CD4-positive, alpha-beta T cell treated with Interleukin-4 for 1 hour (primary cell): ENCODE measurements at regions not wholly inside any gene's neighbourhood (a gene's known extent, or its start where the extent isn't known, plus 50 kb on each side); places are given as distances from the start of the nearest gene placed in this dataset.

ENCODE experiments used
- DNase-seq, 2 donors: peaks; one replicate each; pipeline ENCODE4 v3.0.0-alpha.2; 2020 to 2022

- no peak for DNase-seq
Measured at GRCh38 chr11:37560991-37561390, 963.0 kb upstream of the RAG2 start.

GRCh38 chr11:37560346-37560745 is 962.3 kb upstream of the RAG2 start:
- DNase-seq, result no peak

- DNase-seq, result no peak
Measured at GRCh38 chr11:37558619-37559210, 960.7 kb upstream of the RAG2 start.

GRCh38 chr11:37557990-37558389 is 960.0 kb upstream of the RAG2 start:
- no peak for DNase-seq

DNA sequence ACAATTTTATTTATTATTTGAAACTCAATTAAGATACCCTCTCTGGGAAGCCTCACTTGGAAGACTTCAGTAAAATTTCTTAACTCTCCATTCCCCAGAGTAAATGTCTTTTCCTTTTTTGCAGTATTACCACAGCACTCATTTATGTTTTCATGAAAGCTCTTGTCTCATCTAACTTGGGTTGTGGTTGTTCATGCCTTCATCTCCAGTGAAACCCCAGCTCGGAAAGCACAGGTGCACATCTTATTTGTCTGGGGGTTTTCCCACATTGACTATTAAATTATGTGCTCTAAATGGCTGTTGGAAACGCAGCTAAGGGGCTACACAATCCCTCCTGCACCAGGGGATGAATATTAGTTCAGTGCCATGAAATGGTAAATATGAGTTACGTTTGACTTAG is 954.2 kb upstream of the RAG2 start:
- DNase-seq, result no peak

- DNase-seq, result no peak
Measured at GRCh38 chr11:37544491-37544890, 946.5 kb upstream of the RAG2 start.

DNA sequence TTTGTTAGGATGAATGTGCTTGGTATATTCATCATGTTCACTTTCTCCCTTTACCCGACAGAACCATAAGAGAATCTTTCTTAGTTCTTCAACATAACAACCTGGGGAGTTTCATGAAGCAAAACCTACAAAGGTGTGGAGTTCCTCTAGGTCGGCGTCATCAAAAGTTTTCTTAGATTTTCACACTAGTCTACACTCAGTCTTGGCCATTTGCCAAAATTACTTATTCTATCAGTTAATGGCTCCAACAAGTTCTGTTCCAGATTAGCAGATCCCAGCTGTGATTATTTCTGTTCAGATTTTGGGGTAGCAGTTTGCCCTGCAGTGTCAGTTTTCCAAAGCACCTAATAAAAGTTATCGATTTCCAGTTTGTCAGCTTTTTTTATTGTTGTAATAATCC is 935.8 kb upstream of the RAG2 start:
- DNase-seq, result no peak

- DNase-seq, result no peak
Measured at GRCh38 chr11:37533087-37533486, 935.1 kb upstream of the RAG2 start.

DNA sequence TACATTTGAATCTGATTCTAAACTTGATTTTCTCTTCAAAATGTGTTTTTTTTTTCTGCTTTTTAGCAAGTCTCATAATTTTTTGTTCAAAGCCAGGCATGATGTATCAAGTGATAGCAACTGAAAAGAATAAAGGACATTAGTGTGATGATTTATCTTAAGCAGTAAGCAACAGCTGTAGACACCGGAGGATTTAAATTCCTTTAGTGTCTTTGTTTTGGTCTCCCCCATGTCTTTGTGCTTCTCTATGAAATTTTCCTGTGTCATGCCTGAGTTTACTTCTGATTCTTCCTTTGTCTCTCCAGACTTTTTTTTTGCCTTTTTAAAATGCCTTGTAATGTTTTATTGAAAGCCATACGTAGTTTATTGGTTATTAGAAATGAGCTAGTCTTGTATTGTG is 934.2 kb upstream of the RAG2 start:
- DNase-seq, result no peak

DNA sequence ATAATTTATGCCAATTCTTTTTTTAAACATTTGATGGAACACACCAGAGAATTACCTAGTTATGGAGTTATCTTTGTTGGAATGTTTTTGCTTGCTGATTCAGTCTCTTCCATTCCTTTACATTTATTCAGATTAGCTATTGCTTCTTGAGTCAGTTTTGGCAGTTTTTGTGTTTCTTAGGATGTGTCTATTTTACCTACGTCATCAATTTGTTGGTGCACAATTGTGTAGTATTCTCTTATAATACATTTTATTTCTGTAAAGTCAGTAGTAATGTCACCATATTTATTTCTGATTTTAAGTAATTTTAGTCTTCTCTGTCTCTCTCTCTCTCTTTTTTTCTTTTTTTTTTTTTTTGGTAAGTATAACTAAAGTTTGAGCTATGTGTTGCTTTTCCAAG is 929.5 kb upstream of the RAG2 start:
- no peak for DNase-seq

DNA sequence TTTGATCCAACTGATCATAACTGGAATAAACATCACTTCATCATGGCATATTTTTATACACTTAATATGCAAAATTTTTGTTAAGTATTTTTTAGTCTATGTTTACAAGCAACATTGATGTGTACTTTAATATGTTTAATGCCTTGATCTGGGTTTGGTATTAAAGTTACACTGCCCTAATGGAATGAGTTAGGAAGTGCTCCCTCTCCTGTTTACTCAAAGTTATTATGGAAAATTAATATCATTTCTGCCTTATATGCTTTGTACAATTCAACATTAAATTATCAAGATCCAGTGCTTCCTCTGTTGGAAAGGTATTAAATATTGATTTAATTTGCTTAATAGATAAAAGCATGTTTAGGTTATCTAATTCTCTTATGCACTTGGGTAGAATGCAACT is 927.3 kb upstream of the RAG2 start:
- no peak for DNase-seq

GRCh38 chr11:37519781-37520180 is 921.7 kb upstream of the RAG2 start:
- DNase-seq, result no peak

GRCh38 chr11:37512156-37512780 is 914.2 kb upstream of the RAG2 start:
- DNase-seq, result no peak

DNA sequence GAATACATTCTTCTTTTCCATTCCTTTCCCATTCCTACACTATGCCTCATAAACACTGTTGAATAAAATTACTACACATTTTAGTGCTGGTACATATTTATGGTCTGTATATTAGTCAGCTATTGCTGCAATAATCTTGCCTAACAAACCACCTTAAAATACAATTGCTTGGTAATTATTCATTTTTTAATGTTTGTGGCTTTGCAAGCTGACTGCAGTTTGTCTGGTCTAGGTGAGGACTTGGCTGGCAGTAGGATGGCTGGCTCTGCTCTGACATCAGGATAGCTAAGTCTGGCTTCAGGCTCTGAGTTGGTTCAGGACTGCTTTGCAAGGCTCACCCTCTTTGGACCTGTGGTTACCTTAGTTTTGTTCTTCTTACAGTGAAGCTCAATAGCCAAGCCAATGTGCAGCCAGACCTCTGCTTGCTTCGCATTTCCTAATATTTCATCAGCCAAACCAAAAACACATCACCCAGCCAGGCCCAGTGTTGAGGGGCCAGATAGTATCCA is 913.4 kb upstream of the RAG2 start:
- no peak for DNase-seq

DNA sequence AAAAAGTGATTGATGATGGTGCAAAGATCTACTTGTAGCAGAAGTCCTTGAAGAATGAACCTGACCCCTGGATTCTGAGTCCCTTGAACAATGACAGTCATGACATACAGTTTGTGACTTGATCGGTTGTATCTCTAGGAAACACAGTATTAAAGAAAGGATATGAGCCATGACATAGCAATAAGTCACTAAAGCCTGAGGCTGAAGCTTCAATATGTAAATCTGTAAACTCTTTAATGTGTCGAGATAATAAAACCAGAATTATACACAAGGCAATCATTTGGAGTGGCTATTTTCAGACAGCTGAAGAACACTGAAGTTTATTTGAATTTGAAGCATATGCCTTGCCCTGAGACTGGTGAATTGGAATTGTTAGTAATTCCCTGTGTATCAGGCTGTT is 911.5 kb upstream of the RAG2 start:
- DNase-seq, result no peak

- no peak for DNase-seq
Measured at GRCh38 chr11:37506531-37506930, 908.5 kb upstream of the RAG2 start.

DNA sequence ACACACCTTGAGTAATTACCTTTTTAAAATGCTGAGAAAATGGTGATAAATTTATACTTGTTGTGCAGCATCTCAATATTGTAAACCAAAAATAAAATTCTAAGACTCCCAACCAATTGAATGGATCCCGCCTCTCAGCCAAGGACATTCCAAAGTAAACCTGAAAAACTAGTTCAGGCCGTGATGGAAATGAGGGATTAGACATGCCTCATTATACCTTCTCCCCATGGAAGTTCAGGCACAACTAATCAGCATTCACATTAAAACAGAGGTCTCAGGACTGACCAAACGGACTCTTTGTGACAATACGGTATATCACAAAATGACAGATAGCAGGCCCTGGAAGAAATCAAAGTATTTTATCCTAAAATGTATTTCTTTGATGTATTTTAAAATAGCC is 907.4 kb upstream of the RAG2 start:
- no peak for DNase-seq

DNA sequence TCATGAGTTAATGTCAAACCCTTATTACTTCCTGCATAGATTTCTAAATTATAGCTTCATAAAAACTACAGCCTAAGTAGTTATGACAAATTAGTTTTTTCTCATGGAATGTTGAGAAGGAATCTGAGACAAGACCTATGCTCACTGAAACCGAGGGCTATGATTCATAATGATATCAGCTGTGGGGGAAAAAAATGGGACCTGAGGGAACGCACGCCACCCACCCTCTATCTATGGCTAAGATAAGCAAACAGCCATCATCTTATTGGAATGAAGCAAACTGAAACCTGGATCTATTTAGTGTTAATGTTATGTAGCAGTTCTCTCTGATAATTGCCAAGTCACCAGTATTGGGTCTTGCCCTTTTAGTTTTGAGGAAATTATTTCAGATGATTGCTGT is 906.9 kb upstream of the RAG2 start:
- no peak for DNase-seq

- DNase-seq, result no peak
Measured at GRCh38 chr11:37504060-37504611, 906.1 kb upstream of the RAG2 start.

GRCh38 chr11:37503411-37504059 is 905.5 kb upstream of the RAG2 start:
- no peak for DNase-seq

GRCh38 chr11:37502202-37502601 is 904.2 kb upstream of the RAG2 start:
- DNase-seq, result no peak

DNA sequence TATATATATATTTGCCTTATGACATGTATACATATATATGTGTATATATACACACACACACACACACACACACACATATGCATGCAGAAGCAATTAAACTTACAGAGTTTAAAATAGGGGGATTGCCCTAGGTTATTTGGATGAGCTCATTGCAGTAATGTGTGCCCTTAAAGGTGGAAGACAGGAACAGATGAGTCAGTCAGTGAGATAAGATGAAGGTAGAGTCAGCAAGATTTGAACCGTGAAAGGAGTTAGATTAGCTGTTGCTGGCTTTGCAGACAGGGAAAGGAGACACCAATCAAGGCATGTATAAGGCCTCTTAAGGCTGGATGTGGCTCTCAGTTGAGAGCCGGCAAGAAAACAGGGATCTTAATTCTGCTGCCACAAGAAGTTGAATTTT is 902.4 kb upstream of the RAG2 start:
- DNase-seq, result no peak

DNA sequence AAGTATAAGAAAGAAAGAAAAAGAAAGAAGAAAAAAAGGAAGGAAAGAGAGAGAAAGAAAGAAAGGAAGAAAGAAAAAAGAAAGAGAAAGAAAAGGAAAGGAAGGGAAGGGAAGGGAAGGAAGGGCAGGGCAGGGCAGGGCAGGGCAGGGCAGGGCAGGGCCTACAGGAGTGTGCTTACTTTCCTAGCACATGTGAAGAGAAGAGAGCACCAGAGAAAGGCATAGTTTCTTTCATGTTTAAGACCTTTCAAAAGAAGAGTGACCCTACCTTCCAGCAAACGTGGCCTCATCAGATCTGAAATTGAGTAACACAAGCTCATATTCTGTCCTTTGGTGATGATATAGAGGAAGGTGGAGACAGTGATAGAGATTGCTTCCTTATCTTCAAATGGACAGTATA is 899.3 kb upstream of the RAG2 start:
- no peak for DNase-seq

- DNase-seq, result no peak
Measured at GRCh38 chr11:37496201-37496600, 898.2 kb upstream of the RAG2 start.
